Lung (tissue), 12 donors: ENCODE measurements at regions not wholly inside any gene's neighbourhood (a gene's known extent, or its start where the extent isn't known, plus 50 kb on each side); places are given as distances from the start of the nearest gene placed in this dataset. TPM values are rescaled to one million over a fixed set of nuclear protein-coding genes. Genes with fewer than 3 reads are reported as not detected.

Experiments used
- ATAC-seq: fragments of 200-7000 bp; cut with Tn5 transposase; one replicate; pipeline ENCODE4 v1.9.1; 2020; ENCODE audit warnings: moderate number of reproducible peaks; ENCODE audit not compliant: insufficient read depth, low FRiP score
- DNase-seq, 3 donors: peaks; one replicate each; pipeline ENCODE4 v3.0.0-alpha.2; 2013 to 2017
- H3K27ac ChIP-seq, 2 donors: one replicate each; pipeline ENCODE4 v1.5.1; 2013; ENCODE audit warnings: mild to moderate bottlenecking in 2 of 2, moderate library complexity in 2 of 2, control low read depth in 1 of 2, inconsistent platforms in 1 of 2, low read depth in 1 of 2, low read length in 1 of 2
- H3K27me3 ChIP-seq, 3 donors: one replicate each; pipeline ENCODE4 v1.5.1; 2013; ENCODE audit warnings: low read length in 2 of 3; ENCODE audit not compliant: control insufficient read depth in 3 of 3, insufficient read depth in 3 of 3
- H3K36me3 ChIP-seq, 4 donors: one replicate each; pipeline ENCODE4 v1.5.1; 2013; ENCODE audit warnings: low read length in 4 of 4, mild to moderate bottlenecking in 1 of 4, moderate library complexity in 1 of 4; ENCODE audit not compliant: control insufficient read depth in 4 of 4, insufficient read depth in 4 of 4
- H3K4me1 ChIP-seq, 5 donors: one replicate each; pipeline ENCODE4 v1.5.1; 2013; ENCODE audit warnings: low read length in 5 of 5, mild to moderate bottlenecking in 2 of 5, moderate library complexity in 1 of 5; ENCODE audit not compliant: control insufficient read depth in 5 of 5, insufficient read depth in 5 of 5
- H3K4me3 ChIP-seq: one replicate; pipeline ENCODE4 v1.5.1; 2013; ENCODE audit warnings: mild to moderate bottlenecking, control low read depth, moderate library complexity
- H3K9ac ChIP-seq, 2 donors: one replicate each; pipeline ENCODE4 v1.5.1; 2013; ENCODE audit warnings: low read length in 2 of 2, control low read depth in 1 of 2; ENCODE audit not compliant: insufficient read depth in 1 of 2
- H3K9me3 ChIP-seq, 4 donors: one replicate each; pipeline ENCODE4 v1.5.1; 2013; ENCODE audit warnings: low read length in 3 of 4, mild to moderate bottlenecking in 1 of 4, moderate library complexity in 1 of 4; ENCODE audit not compliant: control insufficient read depth in 4 of 4, insufficient read depth in 3 of 4
- WGBS, 2 donors: extraction: QIAGEN DNeasy Blood & Tissue Kit; methylation state at CpG; one replicate each; pipeline ENCODE4 v1.1.7; 2013; 5-methylcytosine and 5-hydroxymethylcytosine counted together
- small RNA-seq: library from RNA; depleted of rRNA; stranded (forward); fragments of <200 nt; gene quantifications from one replicate; pipeline ENCODE3, GENCODE V24; 2014; ENCODE audit warnings: low replicate concordance
- TF ChIP-seq, protein P1 (sequence below): IDR thresholded peaks from 2 replicates; pipeline ENCODE4 v1.5.1; 2012; ENCODE audit warnings: mild to moderate bottlenecking; ENCODE audit errors: control extremely low read depth, extremely low read depth
- donor health status: control.
- donor health status: control.
- donor health status: Bipolar disorder and iron deficiency.
- donor health status: healthy.
- donor health status: DM: yes; HTN: yes; CAD: no.

DNA sequence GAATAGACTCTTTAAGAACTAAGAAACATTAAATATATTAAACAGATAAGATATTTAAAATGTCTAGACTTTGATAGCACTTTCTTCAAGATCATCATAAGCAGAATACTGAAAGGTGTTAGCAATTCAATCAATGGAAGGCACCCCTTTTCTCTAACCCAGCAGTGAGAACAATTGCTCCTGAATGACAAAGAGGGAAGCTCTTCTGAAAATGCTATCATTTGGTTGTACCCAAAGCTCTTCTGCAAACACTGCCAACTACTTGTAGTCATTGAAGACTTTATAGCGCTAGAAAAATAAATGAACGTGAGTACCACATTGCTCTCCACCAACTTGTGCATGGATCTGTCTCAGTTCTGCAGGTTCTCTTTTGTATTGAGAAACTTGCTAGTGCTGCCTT is 62.2 kb upstream of the LMO3 start:
- no peaks in the 10 kb centered on the region for H3K4me1 ChIP-seq
- H3K27me3 ChIP-seq: no peaks in the 10 kb centered on the region
- DNase-seq (no peak), ATAC-seq (no peak)
- H3K27ac ChIP-seq: no peak overlapping the region
- WGBS, 2 donors: 61 to 73% methylated on average over 2 of the region's 2 CpGs
- no peak overlapping the region for H3K9ac ChIP-seq
- no peaks in the 10 kb centered on the region for H3K36me3 ChIP-seq
- TF ChIP-seq, protein P1, sequence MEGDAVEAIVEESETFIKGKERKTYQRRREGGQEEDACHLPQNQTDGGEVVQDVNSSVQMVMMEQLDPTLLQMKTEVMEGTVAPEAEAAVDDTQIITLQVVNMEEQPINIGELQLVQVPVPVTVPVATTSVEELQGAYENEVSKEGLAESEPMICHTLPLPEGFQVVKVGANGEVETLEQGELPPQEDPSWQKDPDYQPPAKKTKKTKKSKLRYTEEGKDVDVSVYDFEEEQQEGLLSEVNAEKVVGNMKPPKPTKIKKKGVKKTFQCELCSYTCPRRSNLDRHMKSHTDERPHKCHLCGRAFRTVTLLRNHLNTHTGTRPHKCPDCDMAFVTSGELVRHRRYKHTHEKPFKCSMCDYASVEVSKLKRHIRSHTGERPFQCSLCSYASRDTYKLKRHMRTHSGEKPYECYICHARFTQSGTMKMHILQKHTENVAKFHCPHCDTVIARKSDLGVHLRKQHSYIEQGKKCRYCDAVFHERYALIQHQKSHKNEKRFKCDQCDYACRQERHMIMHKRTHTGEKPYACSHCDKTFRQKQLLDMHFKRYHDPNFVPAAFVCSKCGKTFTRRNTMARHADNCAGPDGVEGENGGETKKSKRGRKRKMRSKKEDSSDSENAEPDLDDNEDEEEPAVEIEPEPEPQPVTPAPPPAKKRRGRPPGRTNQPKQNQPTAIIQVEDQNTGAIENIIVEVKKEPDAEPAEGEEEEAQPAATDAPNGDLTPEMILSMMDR: no peak
- no peaks in the 10 kb centered on the region for H3K9me3 ChIP-seq
- H3K4me3 ChIP-seq: no peak overlapping the region

DNA sequence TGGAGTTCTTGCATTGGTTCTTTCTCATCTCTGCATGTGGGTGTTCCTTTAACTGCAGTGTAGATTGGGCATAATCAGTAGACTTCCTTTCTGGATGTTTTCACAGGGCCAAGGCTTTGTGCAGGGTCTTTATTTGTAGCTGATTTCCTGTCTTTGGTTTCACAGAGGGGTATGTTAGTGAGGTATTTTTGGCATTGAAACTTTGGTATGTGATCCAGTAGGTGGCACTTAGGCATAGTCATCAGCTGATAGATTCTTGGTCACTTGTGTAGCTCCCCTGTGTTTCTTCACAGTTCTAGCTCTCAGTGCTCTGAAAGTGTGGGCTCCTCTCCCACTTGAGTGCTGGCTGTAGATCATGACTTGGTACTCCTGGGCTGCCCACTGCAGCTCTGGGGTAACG is 52.7 kb upstream of the LMO3 start:
- no peaks in the 10 kb centered on the region for H3K27me3 ChIP-seq
- ATAC-seq: no peak
- 75 to 89% methylated on average over 1 of the region's 1 CpG for WGBS, 2 donors

More for the DNA sequence above, 52.7 kb upstream of the LMO3 start:
- Histone ChIP-seq H3K9me3 (peaks cover 0 to 3% (median 1%) of the 10 kb centered on the region in 4 donors), H3K9ac (no peak overlapping the region), H3K27ac (no peak overlapping the region), H3K4me3 (no peak overlapping the region), H3K36me3 (no peaks in the 10 kb centered on the region), H3K4me1 (no peaks in the 10 kb centered on the region)
- TF ChIP-seq, protein P1: no peak
- no peak for DNase-seq

Small RNA genes in the stretch of these regions (small RNA-seq; reads per million reads assigned to genes)
- gene RNU6-837P: not detected
